ENCODE measurements at regions not wholly inside any gene's neighbourhood (a gene's known extent, or its start where the extent isn't known, plus 50 kb on each side); places are given as distances from the start of the nearest gene placed in this dataset.

- no peak for TF ChIP-seq CTCF (IDR thresholded peaks at IDR 0.05; ENCODE audit: low read depth, low read length)
- no peak for DNase-seq (ENCODE audit: extremely low read depth, low read depth)
These were observed 275.3 kb downstream of the EIPR1 start for GRCh38 chr2:3102081-3102921.

- no peak for TF ChIP-seq CTCF (IDR thresholded peaks at IDR 0.05; ENCODE audit: low read depth, low read length)
- DNase-seq (ENCODE audit: extremely low read depth, low read depth), result no peak
These were observed 276.3 kb downstream of the EIPR1 start for GRCh38 chr2:3101016-3101942.

GRCh38 chr2:3100386-3100785 lies 277.2 kb downstream of the EIPR1 start:
- no peak for DNase-seq (ENCODE audit: extremely low read depth, low read depth)

GRCh38 chr2:3099860-3100234 lies 277.8 kb downstream of the EIPR1 start:
- DNase-seq (ENCODE audit: extremely low read depth, low read depth), result no peak
- TF ChIP-seq CTCF (IDR thresholded peaks at IDR 0.05; ENCODE audit: low read depth, low read length), result no peak

More at GRCh38 chr2:3100386-3100785, 277.2 kb downstream of the EIPR1 start:
- no peak for TF ChIP-seq CTCF (IDR thresholded peaks at IDR 0.05; ENCODE audit: low read depth, low read length)

GRCh38 chr2:3099145-3099859 lies 278.3 kb downstream of the EIPR1 start:
- DNase-seq (ENCODE audit: extremely low read depth, low read depth), result no peak
- TF ChIP-seq CTCF (IDR thresholded peaks at IDR 0.05; ENCODE audit: low read depth, low read length), result no peak

GRCh38 chr2:3098231-3098630 lies 279.4 kb downstream of the EIPR1 start:
- TF ChIP-seq CTCF (IDR thresholded peaks at IDR 0.05; ENCODE audit: low read depth, low read length), result no peak

More at GRCh38 chr2:3098231-3098630, 279.4 kb downstream of the EIPR1 start:
- DNase-seq (ENCODE audit: extremely low read depth, low read depth), result no peak

All from AG09319 (cell line).